ENCODE measurements at regions not wholly inside any gene's neighbourhood (a gene's known extent, or its start where the extent isn't known, plus 50 kb on each side); places are given as distances from the start of the nearest gene placed in this dataset.

- H3K27ac ChIP-seq = no peak overlapping the region
- intact Hi-C loops (cut with DNase I) = no loop called here
- no peaks in the 10 kb centered on the region for H3K36me3 ChIP-seq
- TF ChIP-seq POLR2A (IDR thresholded peaks at IDR 0.05) (no peak), CTCF (IDR thresholded peaks at IDR 0.05) (no peak)
- DNase-seq (no peak), ATAC-seq (no peak)
- WGBS (ENCODE audit: insufficient coverage, low coverage, low lambda C conversion rate, missing lambda C conversion rate) = 74% methylated on average over 5 of the region's 5 CpGs
- H3K4me3 ChIP-seq = no peak overlapping the region
- no peaks in the 10 kb centered on the region for H3K4me1 ChIP-seq
- H3K9me3 ChIP-seq = no peaks in the 10 kb centered on the region
- no peaks in the 10 kb centered on the region for H3K27me3 ChIP-seq
Measured at GRCh38 chr11:15370495-15371147, 255.9 kb downstream of the INSC start.

- WGBS (ENCODE audit: insufficient coverage, low coverage, low lambda C conversion rate, missing lambda C conversion rate) = 50% methylated on average over 1 of the region's 1 CpG
- no peaks in the 10 kb centered on the region for H3K27me3 ChIP-seq
- no peak overlapping the region for H3K27ac ChIP-seq
- DNase-seq (no peak), ATAC-seq (no peak)
- H3K4me3 ChIP-seq = no peak overlapping the region
- H3K4me1 ChIP-seq = no peaks in the 10 kb centered on the region
- no peaks in the 10 kb centered on the region for H3K9me3 ChIP-seq
- intact Hi-C loops (cut with DNase I) = no loop called here
- no peaks in the 10 kb centered on the region for H3K36me3 ChIP-seq
- TF ChIP-seq CTCF (IDR thresholded peaks at IDR 0.05) = no peak
- TF ChIP-seq POLR2A (IDR thresholded peaks at IDR 0.05) = no peak
Measured at GRCh38 chr11:15371533-15371932, 256.8 kb downstream of the INSC start.

GRCh38 chr11:15374418-15374817 lies 259.7 kb downstream of the INSC start:
- H3K4me3 ChIP-seq = no peak overlapping the region
- DNase-seq = no peak
- WGBS (ENCODE audit: insufficient coverage, low coverage, low lambda C conversion rate, missing lambda C conversion rate) = 31% methylated on average over 2 of the region's 2 CpGs

GRCh38 chr11:15378941-15379340 lies 264.2 kb downstream of the INSC start:
- Histone ChIP-seq H3K27ac (no peak overlapping the region), H3K9me3 (peaks cover 0 to 4% (median 0%) of the 10 kb centered on the region in 4 donors), H3K27me3 (no peaks in the 10 kb centered on the region), H3K36me3 (no peaks in the 10 kb centered on the region), H3K4me1 (no peaks in the 10 kb centered on the region), H3K4me3 (no peak overlapping the region)
- DNase-seq (no peak), ATAC-seq (no peak)
- no peak for TF ChIP-seq CTCF (IDR thresholded peaks at IDR 0.05)
- no peak for TF ChIP-seq POLR2A (IDR thresholded peaks at IDR 0.05)
- 67% methylated on average over 1 of the region's 2 CpGs for WGBS (ENCODE audit: insufficient coverage, low coverage, low lambda C conversion rate, missing lambda C conversion rate)
- intact Hi-C loops (cut with DNase I) = no loop called here

More at GRCh38 chr11:15374418-15374817, 259.7 kb downstream of the INSC start:
- TF ChIP-seq POLR2A (IDR thresholded peaks at IDR 0.05) = no peak
- no peak for TF ChIP-seq CTCF (IDR thresholded peaks at IDR 0.05)
- intact Hi-C loops (cut with DNase I) = no loop called here
- peak in 1 of 4 donors; percentile 43 for ATAC-seq
- Histone ChIP-seq H3K9me3 (peaks cover 0 to 4% (median 0%) of the 10 kb centered on the region in 4 donors), H3K27ac (no peak overlapping the region), H3K4me1 (no peaks in the 10 kb centered on the region), H3K27me3 (no peaks in the 10 kb centered on the region), H3K36me3 (no peaks in the 10 kb centered on the region)

Measured in right lobe of liver (tissue), 6 donors.